Thyroid gland (tissue), 4 donors: ENCODE measurements at regions not wholly inside any gene's neighbourhood (a gene's known extent, or its start where the extent isn't known, plus 50 kb on each side); places are given as distances from the start of the nearest gene placed in this dataset.

Source experiments
- CTCF ChIP-seq, 6 experiments: fragments of 200-600 bp in 3 of 6; fragments of 450-650 bp in 3 of 6; sonication (generic) in 3 of 6; IDR thresholded peaks; one replicate each; pipeline ENCODE4 v1.5.1; 2016 to 2019; ENCODE audit warnings: antibody characterized with exemption in 6 of 6, mild to moderate bottlenecking in 2 of 6, inconsistent platforms in 1 of 6, moderate library complexity in 1 of 6
- POLR2A ChIP-seq, 2 donors: fragments of 450-650 bp; IDR thresholded peaks; one replicate each; pipeline ENCODE4 v1.6.1; 2017; ENCODE audit warnings: antibody characterized with exemption in 2 of 2, mild to moderate bottlenecking in 2 of 2, moderate library complexity in 1 of 2

GRCh38 chr19:29117926-29118325 lies 95.0 kb downstream of the UQCRFS1 start:
- TF ChIP-seq CTCF (IDR thresholded peaks at IDR 0.05) (no peak), POLR2A (IDR thresholded peaks at IDR 0.05) (no peak)
